Left ventricle myocardium inferior (tissue), 1 donor: ENCODE measurements at regions not wholly inside any gene's neighbourhood (a gene's known extent, or its start where the extent isn't known, plus 50 kb on each side); places are given as distances from the start of the nearest gene placed in this dataset.
A peak's percentile ranks its signal among the peaks of the same experiment; 100 is the strongest.

Experiments
- DNase-seq: peaks from one replicate; pipeline ENCODE4 v3.0.0-alpha.2; 2020
- H3K27ac ChIP-seq: fragments of 200-600 bp; replicated peaks from 2 replicates; pipeline ENCODE4 v1.8.0; 2021
- H3K27me3 ChIP-seq: fragments of 200-600 bp; 2 replicates; pipeline ENCODE4 v1.8.0; 2021; ENCODE audit warnings: low read depth
- H3K36me3 ChIP-seq: fragments of 200-600 bp; 2 replicates; pipeline ENCODE4 v1.8.0; 2021
- H3K4me1 ChIP-seq: fragments of 200-600 bp; 2 replicates; pipeline ENCODE4 v1.8.0; 2021
- H3K4me3 ChIP-seq: fragments of 200-600 bp; 2 replicates; pipeline ENCODE4 v1.8.0; 2021; ENCODE audit warnings: mild to moderate bottlenecking, moderate library complexity
- H3K9me3 ChIP-seq: fragments of 200-600 bp; replicated peaks from 2 replicates; pipeline ENCODE4 v1.8.0; 2021
- intact Hi-C: fragments of 100-400 bp; cut with micrococcal nuclease; formaldehyde crosslinking; loops from one replicate; pipeline ENCODE4 v1.11.0; 2022
- TF ChIP-seq, protein P1 (sequence below): fragments of 200-600 bp; IDR thresholded peaks from 2 replicates; pipeline ENCODE4 v1.8.0; 2021; ENCODE audit warnings: antibody characterized with exemption, mild to moderate bottlenecking, borderline replicate concordance
- donor health status: DM: no; HTN: yes; CAD: no; lungs with severe emphysema.

DNA sequence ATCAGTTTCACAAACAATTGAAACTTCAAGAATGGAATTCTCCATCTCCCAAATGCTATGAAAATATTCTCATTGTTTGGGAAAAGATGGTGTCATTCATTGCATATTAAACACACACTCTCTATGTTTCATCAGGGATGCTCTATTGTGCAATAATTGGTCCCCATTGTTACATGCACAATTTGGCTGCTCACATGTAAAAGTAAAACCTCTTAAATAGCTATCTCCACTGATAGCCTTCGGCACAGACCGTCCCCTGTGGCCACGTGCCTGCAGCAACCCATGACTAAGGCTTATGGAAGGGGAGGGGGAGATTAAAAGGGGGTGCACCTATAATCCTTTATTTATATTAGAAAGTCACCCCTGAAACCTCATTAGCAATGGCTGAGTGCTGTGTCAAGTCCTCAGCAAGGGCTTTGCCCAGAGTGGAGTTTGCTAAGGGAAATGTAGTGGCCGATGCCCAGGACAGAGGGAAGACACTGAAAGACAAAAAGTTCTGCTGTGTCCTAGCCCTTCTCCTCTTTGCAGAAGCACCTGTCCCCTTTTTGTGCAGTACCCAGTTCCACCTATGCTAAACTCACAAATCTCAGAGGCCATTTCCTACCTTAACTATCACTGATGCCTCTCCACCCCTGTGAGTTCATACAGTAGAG is 309.6 kb upstream of the ESRRG start:
- Histone ChIP-seq H3K4me1 (peaks cover 31% of the 10 kb centered on the region), H3K27me3 (no peaks in the 10 kb centered on the region), H3K27ac (peak overlapping the region; percentile 52), H3K9me3 (no peaks in the 10 kb centered on the region), H3K36me3 (no peaks in the 10 kb centered on the region), H3K4me3 (no peak overlapping the region)
- peak; percentile 21 for DNase-seq
- TF ChIP-seq, protein P1, sequence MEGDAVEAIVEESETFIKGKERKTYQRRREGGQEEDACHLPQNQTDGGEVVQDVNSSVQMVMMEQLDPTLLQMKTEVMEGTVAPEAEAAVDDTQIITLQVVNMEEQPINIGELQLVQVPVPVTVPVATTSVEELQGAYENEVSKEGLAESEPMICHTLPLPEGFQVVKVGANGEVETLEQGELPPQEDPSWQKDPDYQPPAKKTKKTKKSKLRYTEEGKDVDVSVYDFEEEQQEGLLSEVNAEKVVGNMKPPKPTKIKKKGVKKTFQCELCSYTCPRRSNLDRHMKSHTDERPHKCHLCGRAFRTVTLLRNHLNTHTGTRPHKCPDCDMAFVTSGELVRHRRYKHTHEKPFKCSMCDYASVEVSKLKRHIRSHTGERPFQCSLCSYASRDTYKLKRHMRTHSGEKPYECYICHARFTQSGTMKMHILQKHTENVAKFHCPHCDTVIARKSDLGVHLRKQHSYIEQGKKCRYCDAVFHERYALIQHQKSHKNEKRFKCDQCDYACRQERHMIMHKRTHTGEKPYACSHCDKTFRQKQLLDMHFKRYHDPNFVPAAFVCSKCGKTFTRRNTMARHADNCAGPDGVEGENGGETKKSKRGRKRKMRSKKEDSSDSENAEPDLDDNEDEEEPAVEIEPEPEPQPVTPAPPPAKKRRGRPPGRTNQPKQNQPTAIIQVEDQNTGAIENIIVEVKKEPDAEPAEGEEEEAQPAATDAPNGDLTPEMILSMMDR: no peak
- intact Hi-C loops: no loop called here

DNA sequence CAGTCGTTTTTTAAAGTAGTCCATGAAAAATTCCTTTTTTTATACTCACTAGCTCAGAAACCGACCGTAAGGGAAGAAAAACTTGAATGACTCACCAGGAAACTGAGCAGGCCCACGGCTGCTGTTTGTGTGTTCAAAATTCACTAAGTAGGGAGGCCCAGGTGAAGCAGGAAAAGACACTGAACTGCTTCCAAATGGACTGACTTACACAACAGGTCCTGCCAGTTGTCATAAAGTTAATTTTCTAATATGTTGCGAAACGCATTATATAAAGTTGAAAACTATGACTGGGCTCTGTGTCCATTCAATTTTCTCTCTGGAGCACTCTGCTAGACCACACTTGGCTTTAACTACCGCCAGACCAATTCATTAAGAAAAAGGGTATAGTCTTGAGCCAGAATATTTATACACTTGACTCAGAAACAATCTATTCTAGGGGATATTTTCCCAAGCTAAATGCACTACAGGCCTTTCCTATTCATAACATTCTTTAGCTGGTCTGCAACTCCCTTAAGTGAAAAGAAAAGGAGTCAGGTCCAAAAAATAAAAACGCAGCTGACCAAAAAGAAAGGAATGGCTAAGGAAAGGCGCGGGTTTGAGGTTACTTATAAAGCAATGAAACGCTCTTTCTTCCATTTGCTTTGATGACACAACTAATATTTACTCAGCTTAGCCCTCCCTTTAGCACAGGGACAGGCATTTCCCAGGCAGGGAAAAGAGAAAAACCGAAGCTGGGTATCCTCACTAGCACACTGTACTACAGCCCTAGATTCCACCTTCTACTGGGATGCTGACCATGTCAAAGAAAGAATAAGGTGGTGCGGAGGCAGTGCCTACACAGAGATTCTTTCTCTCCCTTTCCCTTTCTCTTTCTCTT is 306.3 kb upstream of the ESRRG start:
- Histone ChIP-seq H3K4me1 (peaks cover 35% of the 10 kb centered on the region), H3K9me3 (no peaks in the 10 kb centered on the region), H3K27me3 (no peaks in the 10 kb centered on the region), H3K36me3 (no peaks in the 10 kb centered on the region), H3K4me3 (no peak overlapping the region), H3K27ac (no peak overlapping the region)
- TF ChIP-seq, protein P1: no peak
- intact Hi-C loops: no loop called here
- no peak for DNase-seq

DNA sequence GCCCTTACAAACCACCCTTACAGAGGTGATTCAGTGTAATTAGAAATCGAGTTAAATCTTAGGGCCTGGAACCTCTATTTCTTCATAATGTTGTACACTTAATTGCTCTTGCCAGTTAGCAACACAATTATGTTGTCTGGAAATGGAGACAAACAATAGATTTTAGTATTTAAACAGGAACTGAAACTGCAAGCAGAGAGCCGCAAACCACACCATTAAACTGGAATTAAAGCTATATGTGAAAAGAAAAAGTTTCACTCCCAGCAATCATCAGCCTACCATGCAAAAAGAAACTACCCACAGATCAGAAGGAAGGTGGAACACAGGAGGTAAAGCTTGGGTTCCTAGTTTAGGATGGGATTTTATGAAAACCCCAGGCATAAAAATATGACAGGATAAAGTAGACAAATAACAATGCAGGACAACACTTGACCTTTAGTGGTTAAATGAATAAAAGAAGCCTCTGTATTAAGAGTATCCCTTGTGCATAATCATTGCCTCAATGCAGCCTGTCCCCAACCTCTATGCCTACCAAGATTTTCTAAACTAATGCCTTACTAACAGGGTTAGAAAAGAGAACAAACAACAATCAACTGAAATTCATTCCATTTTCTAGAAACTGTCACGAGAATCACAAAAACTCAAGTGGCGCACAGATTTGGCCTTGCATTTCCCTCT is 304.3 kb upstream of the ESRRG start:
- Histone ChIP-seq H3K36me3 (no peaks in the 10 kb centered on the region), H3K9me3 (no peaks in the 10 kb centered on the region), H3K4me1 (peaks cover 28% of the 10 kb centered on the region), H3K4me3 (no peak overlapping the region), H3K27me3 (no peaks in the 10 kb centered on the region), H3K27ac (no peak overlapping the region)
- no peak for DNase-seq
- intact Hi-C loops: no loop called here
- TF ChIP-seq, protein P1: no peak

DNA sequence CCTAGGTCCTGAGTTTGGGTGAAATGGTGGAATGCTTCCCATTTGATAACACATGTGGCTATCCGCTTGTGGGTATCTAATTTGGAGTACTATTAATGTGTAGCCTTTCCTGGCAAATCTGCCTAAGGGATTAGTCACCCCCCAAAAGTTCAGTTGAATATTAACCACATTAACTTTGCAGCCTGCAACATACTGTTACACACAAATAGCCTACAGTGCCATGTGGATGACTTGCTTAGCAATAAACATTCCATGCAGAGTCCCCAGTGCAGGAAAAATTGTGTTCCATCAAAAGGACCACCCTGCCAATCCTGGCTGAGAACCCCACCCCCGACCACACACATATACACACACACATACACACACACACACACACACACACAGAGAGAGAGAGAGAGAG is 303.3 kb upstream of the ESRRG start:
- no peak overlapping the region for H3K4me3 ChIP-seq
- no peaks in the 10 kb centered on the region for H3K9me3 ChIP-seq
- no peaks in the 10 kb centered on the region for H3K36me3 ChIP-seq
- peaks cover 32% of the 10 kb centered on the region for H3K4me1 ChIP-seq
- H3K27me3 ChIP-seq: no peaks in the 10 kb centered on the region
- no peak for DNase-seq
- intact Hi-C loops: no loop called here
- TF ChIP-seq, protein P1: no peak
- H3K27ac ChIP-seq: no peak overlapping the region

DNA sequence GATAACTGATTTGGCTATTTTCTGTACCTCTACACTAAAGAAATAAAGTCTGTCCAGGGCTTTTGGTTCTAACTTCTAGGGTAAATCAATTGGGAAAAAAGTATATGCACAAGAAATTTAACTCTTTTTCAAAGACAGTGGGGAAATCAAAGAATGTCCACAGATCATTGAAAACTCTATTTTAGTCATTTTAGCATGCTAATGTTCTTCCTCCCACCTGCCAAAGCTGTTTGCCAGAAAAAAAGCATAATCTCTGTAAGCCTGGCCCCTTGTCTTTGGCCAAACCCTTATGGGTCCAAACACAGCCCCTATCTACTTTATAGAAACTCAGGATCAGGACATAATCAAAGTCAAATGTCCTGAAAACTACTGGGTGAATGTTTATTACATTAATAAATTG is 302.2 kb upstream of the ESRRG start:
- Histone ChIP-seq H3K9me3 (no peaks in the 10 kb centered on the region), H3K27me3 (no peaks in the 10 kb centered on the region), H3K4me1 (peaks cover 26% of the 10 kb centered on the region), H3K27ac (no peak overlapping the region), H3K36me3 (no peaks in the 10 kb centered on the region), H3K4me3 (no peak overlapping the region)
- TF ChIP-seq, protein P1: no peak
- DNase-seq: no peak
- intact Hi-C loops: no loop called here
